GM18909 (cell line): ENCODE measurements at regions not wholly inside any gene's neighbourhood (a gene's known extent, or its start where the extent isn't known, plus 50 kb on each side); places are given as distances from the start of the nearest gene placed in this dataset.
A peak's percentile ranks its signal among the peaks of the same experiment; 100 is the strongest.
"Not testable (repeated sequence)": the region's sequence is repeated elsewhere in the genome, so short reads cannot be mapped to it uniquely, and the experiment has no call there.

Source experiments
- ATAC-seq: cut with Tn5 transposase; IDR thresholded peaks from one replicate; pipeline ENCODE4 v1.9.1; 2021; ENCODE audit warnings: mild to moderate bottlenecking; ENCODE audit not compliant: unreplicated experiment, poor library complexity

- ATAC-seq: no peak
Measured at GRCh38 chr11:21912285-21912684, 280.6 kb upstream of the ANO5 start.

GRCh38 chr11:21921151-21921550 lies 271.7 kb upstream of the ANO5 start:
- no peak for ATAC-seq

GRCh38 chr11:21924262-21924661 lies 268.6 kb upstream of the ANO5 start:
- no peak for ATAC-seq

GRCh38 chr11:21927628-21928027 lies 265.3 kb upstream of the ANO5 start:
- no peak for ATAC-seq

GRCh38 chr11:21928847-21929246 lies 264.0 kb upstream of the ANO5 start:
- no peak for ATAC-seq

GRCh38 chr11:21930408-21930807 lies 262.5 kb upstream of the ANO5 start:
- no peak for ATAC-seq

- ATAC-seq: no peak
Measured at GRCh38 chr11:21931436-21932101, 261.3 kb upstream of the ANO5 start.

DNA sequence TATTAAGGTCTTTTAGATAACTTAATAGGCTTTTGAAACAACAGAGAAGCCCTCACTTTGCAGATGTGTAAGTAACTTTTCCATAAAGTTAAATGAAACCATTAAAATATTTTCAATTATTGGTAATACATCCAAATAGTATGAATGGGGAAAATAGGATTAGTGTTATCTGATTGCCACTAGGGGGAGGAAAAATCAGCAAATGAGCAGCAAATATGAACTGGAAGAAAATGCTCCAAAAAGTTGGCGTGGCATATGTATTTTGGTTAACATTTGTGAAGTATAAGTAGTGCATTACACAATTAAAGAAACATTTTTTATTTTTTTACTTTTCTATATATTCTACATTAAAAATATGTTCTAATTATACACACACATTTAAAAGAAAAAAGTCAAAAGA lies 259.8 kb upstream of the ANO5 start:
- no peak for ATAC-seq

- ATAC-seq: no peak
Measured at GRCh38 chr11:21944577-21944976, 248.3 kb upstream of the ANO5 start.

- ATAC-seq: no peak
Measured at GRCh38 chr11:21948876-21949275, 244.0 kb upstream of the ANO5 start.

GRCh38 chr11:21949763-21950413 lies 243.0 kb upstream of the ANO5 start:
- no peak for ATAC-seq

GRCh38 chr11:21963013-21963412 lies 229.9 kb upstream of the ANO5 start:
- peak; percentile 48 for ATAC-seq

- no peak for ATAC-seq
Measured at GRCh38 chr11:21965221-21965620, 227.7 kb upstream of the ANO5 start.

- ATAC-seq: no peak
Measured at GRCh38 chr11:21968702-21969101, 224.2 kb upstream of the ANO5 start.

GRCh38 chr11:21969841-21970240 lies 223.0 kb upstream of the ANO5 start:
- ATAC-seq: no peak

DNA sequence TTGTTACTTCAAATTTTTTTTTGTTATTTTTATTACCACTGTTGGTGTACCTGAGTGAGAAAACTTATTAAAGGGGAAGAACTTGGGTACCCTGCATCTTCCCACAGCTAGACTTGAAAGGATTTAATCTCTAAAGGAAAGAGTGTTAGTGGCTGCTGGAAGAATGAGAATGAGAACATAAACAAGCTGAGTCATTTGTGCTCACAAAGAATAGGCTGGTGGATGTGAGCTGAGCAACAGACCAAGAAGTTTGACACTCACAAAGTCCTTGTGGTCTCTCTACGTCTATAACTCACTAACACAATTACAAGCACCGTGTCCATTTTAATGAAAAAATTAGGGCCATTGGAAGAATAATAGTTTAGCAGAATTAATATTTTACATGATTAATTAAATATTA lies 217.6 kb upstream of the ANO5 start:
- no peak for ATAC-seq

DNA sequence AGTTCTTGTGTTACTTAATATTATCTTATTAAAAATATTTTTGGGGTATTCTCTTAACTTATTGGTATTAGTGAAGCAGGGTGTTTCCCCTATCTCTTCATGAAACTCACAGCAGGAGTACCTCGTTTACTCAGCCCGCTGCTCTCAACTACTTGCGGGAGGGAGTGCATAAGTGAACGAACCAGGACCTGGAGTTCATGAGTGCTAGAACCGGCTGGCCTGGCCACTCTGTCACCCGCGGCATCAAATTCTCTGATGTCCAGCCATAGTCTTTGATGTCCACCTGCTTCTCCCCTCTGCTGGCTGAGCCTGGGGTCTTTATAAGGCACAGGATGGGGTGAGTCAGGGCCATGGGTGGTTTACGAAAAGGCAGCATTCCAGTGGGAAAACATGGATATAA lies 216.7 kb upstream of the ANO5 start:
- ATAC-seq: no peak

DNA sequence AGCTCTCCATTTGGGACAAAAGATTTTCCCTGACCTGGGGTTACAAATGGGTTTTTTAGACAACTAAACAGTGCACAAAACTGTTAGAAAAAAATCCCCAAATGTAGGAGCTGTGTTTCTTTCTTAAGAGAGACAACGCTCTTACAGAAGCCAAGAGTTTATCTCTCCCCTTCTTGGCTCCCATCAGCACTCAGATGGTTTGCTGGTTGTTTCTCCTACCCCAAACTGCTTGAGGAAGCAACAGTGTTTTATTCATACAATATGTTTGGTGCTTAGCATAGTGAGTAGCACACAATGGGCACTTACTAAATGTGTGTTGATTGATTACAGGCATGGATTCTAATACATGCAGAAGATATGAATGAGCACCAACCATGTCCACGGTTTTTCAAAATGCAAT lies 209.5 kb upstream of the ANO5 start:
- ATAC-seq: no peak

- ATAC-seq: no peak
Measured at GRCh38 chr11:21986361-21986760, 206.5 kb upstream of the ANO5 start.

DNA sequence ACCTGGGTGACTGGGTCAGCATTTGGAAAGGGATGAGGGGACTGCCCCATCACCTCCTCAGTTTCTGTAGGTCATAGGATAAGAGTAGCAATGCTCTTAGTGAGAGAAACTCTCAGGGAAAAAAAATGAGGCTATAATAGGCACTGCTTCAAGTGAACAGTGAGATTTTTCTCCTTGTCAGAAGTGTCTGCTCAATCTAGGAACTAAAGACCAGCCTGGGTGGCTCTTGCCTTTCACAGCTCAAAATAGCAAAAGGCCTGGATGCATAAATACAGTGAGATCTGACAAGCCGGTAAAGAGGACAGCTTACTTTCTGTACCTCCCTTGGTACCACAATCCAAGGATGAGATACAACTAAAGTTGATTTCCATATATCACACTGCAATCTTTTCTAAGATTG lies 205.6 kb upstream of the ANO5 start:
- no peak for ATAC-seq

DNA sequence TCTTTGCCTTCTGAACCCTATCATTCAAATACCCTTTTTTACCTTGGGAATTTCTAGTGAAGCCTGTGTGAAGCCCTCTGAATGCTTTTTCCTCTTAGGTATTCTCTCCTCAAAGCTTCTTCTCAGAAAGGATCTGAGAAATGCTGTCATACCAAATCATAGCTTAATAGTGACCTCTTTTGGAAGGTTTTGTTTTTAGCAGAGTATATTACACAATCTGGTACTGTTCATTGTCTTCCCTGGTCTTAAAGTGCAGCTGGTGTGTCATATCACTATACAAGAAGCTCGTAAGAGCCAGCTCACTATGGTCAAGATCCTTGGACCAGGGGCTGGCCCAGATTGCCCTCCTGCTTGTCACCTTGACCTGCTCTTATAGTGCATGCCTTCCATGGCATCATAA lies 204.4 kb upstream of the ANO5 start:
- ATAC-seq: no peak

DNA sequence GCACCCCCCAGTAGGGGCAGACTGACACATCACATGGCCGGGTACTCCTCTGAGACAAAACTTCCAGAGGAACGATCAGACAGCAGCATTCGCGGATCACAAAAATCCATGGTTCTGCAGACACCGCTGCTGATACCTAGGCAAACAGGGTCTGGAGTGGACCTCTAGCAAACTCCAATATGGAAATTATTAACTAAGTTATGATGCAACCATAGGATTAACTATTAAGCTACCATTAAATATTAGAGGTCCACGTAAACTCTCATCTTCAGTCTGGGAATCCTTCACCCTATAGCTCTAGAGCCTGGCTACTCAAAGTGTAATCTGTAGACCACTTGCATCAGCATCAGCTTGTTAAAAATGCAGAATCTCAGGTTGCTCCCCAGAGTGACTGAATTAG lies 191.1 kb upstream of the ANO5 start:
- ATAC-seq: not testable (repeated sequence)
